Gastroesophageal sphincter (tissue), 4 donors: ENCODE measurements at regions not wholly inside any gene's neighbourhood (a gene's known extent, or its start where the extent isn't known, plus 50 kb on each side); places are given as distances from the start of the nearest gene placed in this dataset.

ENCODE experiments used
- ATAC-seq: fragments of 150-250 bp; one replicate; pipeline ENCODE4 v1.9.1; 2016; ENCODE audit warnings: mild to moderate bottlenecking, moderate library complexity
- H3K27ac ChIP-seq, 4 donors: fragments of 200-600 bp; sonication (generic) in 3 of 4; 1 replicate in 3 of 4; 2 replicates in 1 of 4; pipeline ENCODE4 v1.5.1; 2016 to 2019
- H3K27me3 ChIP-seq: fragments of 200-600 bp; sonication (generic); one replicate; pipeline ENCODE4 v1.5.1; 2019
- H3K36me3 ChIP-seq, 2 donors: fragments of 200-600 bp; sonication (generic); one replicate each; pipeline ENCODE4 v1.5.1; 2019; ENCODE audit warnings: control low read depth in 1 of 2
- H3K4me1 ChIP-seq, 3 donors: fragments of 200-600 bp; sonication (generic); 1 replicate in 2 of 3; 2 replicates in 1 of 3; pipeline ENCODE4 v1.5.1; 2016 to 2019; ENCODE audit warnings: control low read depth in 2 of 3
- H3K4me3 ChIP-seq, 2 donors: fragments of 200-600 bp; sonication (generic); one replicate each; pipeline ENCODE4 v1.5.1; 2019; ENCODE audit warnings: mild to moderate bottlenecking in 1 of 2, moderate library complexity in 1 of 2
- H3K9me3 ChIP-seq, 3 donors: fragments of 200-600 bp; sonication (generic); one replicate each; pipeline ENCODE4 v1.5.1; 2017 to 2019; ENCODE audit warnings: control low read depth in 2 of 3
- CTCF ChIP-seq, 4 experiments: fragments of 200-600 bp in 2 of 4; fragments of 450-650 bp in 2 of 4; sonication (generic) in 1 of 4; IDR thresholded peaks; one replicate each; pipeline ENCODE4 v1.5.1; 2017 to 2019; ENCODE audit warnings: antibody characterized with exemption in 4 of 4, mild to moderate bottlenecking in 2 of 4, moderate library complexity in 2 of 4
- EP300 ChIP-seq: sonication (generic); formaldehyde crosslinking; IDR thresholded peaks from one replicate; pipeline ENCODE4 v1.6.1; 2017; ENCODE audit warnings: antibody characterized with exemption, mild to moderate bottlenecking
- POLR2A ChIP-seq, 2 donors: fragments of 450-650 bp; IDR thresholded peaks; one replicate each; pipeline ENCODE4 v1.6.1; 2017; ENCODE audit warnings: antibody characterized with exemption in 2 of 2, mild to moderate bottlenecking in 2 of 2, moderate library complexity in 1 of 2
- POLR2AphosphoS5 ChIP-seq: sonication (generic); formaldehyde crosslinking; IDR thresholded peaks from one replicate; pipeline ENCODE4 v1.6.1; 2017; ENCODE audit warnings: antibody characterized with exemption
- WGBS, 2 donors: methylation state at CpG; one replicate each; pipeline ENCODE4 v1.1.5; 2018; ENCODE audit warnings: low coverage in 1 of 2; 5-methylcytosine and 5-hydroxymethylcytosine counted together

GRCh38 chr12:66984962-66985361 is 284.2 kb upstream of the CAND1 start:
- Histone ChIP-seq H3K36me3 (no peaks in the 10 kb centered on the region), H3K4me1 (peaks cover 0 to 18% (median 0%) of the 10 kb centered on the region in 3 donors), H3K27ac (no peak overlapping the region), H3K9me3 (no peaks in the 10 kb centered on the region), H3K27me3 (no peaks in the 10 kb centered on the region), H3K4me3 (no peak overlapping the region)
- no peak for ATAC-seq
- 55 to 95% methylated on average over 2 to 3 of the region's 3 CpGs for WGBS, 2 donors
- TF ChIP-seq CTCF (IDR thresholded peaks at IDR 0.05) (no peak), POLR2AphosphoS5 (no peak), POLR2A (IDR thresholded peaks at IDR 0.05) (no peak), EP300 (no peak)

GRCh38 chr12:66999141-66999540 is 270.0 kb upstream of the CAND1 start:
- Histone ChIP-seq H3K27me3 (no peaks in the 10 kb centered on the region), H3K27ac (no peak overlapping the region), H3K9me3 (no peaks in the 10 kb centered on the region), H3K4me1 (peaks cover 0 to 18% (median 0%) of the 10 kb centered on the region in 3 donors), H3K4me3 (no peak overlapping the region), H3K36me3 (no peaks in the 10 kb centered on the region)
- 77 to 80% methylated on average over 1 of the region's 1 CpG for WGBS, 2 donors
- TF ChIP-seq CTCF (IDR thresholded peaks at IDR 0.05) = no peak
- TF ChIP-seq POLR2A (IDR thresholded peaks at IDR 0.05) = no peak
- TF ChIP-seq POLR2AphosphoS5 = no peak
- TF ChIP-seq EP300 = no peak
- no peak for ATAC-seq

- no peak for ATAC-seq
- Histone ChIP-seq H3K4me1 (peaks cover 0 to 18% (median 0%) of the 10 kb centered on the region in 3 donors), H3K27me3 (no peaks in the 10 kb centered on the region), H3K4me3 (no peak overlapping the region), H3K9me3 (no peaks in the 10 kb centered on the region), H3K36me3 (no peaks in the 10 kb centered on the region), H3K27ac (peak overlapping the region in 2 of 4 donors; percentile 1 to 15)
- TF ChIP-seq POLR2AphosphoS5 (no peak), EP300 (no peak)
- 14 to 42% methylated on average over 1 to 2 of the region's 2 CpGs for WGBS, 2 donors
These were observed 267.9 kb upstream of the CAND1 start for GRCh38 chr12:67001251-67001650.

- Histone ChIP-seq H3K4me3 (no peak overlapping the region), H3K9me3 (no peaks in the 10 kb centered on the region), H3K36me3 (no peaks in the 10 kb centered on the region), H3K27ac (no peak overlapping the region), H3K27me3 (no peaks in the 10 kb centered on the region), H3K4me1 (peaks cover 0 to 18% (median 0%) of the 10 kb centered on the region in 3 donors)
- WGBS, 2 donors = 40 to 77% methylated on average over 1 to 2 of the region's 2 CpGs
- ATAC-seq = no peak
- TF ChIP-seq POLR2AphosphoS5 (no peak), POLR2A (IDR thresholded peaks at IDR 0.05) (no peak), EP300 (no peak), CTCF (IDR thresholded peaks at IDR 0.05) (no peak)
These were observed 266.4 kb upstream of the CAND1 start for GRCh38 chr12:67002720-67003119.

GRCh38 chr12:67006610-67007009 is 262.5 kb upstream of the CAND1 start:
- no peak for TF ChIP-seq POLR2A (IDR thresholded peaks at IDR 0.05)
- TF ChIP-seq POLR2AphosphoS5 = no peak
- no peak for TF ChIP-seq EP300
- TF ChIP-seq CTCF (IDR thresholded peaks at IDR 0.05) = no peak
- Histone ChIP-seq H3K27ac (no peak overlapping the region), H3K36me3 (no peaks in the 10 kb centered on the region), H3K9me3 (no peaks in the 10 kb centered on the region), H3K27me3 (no peaks in the 10 kb centered on the region), H3K4me3 (no peak overlapping the region), H3K4me1 (peaks cover 0 to 4% (median 0%) of the 10 kb centered on the region in 3 donors)
- 51 to 75% methylated on average over 2 of the region's 2 CpGs for WGBS, 2 donors
- no peak for ATAC-seq
